Brain microvascular endothelial cell (primary cell): ENCODE measurements at regions not wholly inside any gene's neighbourhood (a gene's known extent, or its start where the extent isn't known, plus 50 kb on each side); places are given as distances from the start of the nearest gene placed in this dataset.

Source experiments
- DNase-seq: peaks from one replicate; pipeline ENCODE4 v3.0.0-alpha.2; 2020
- H3K27ac ChIP-seq: fragments of 250-450 bp; sonication (Bioruptor Pico); 2 replicates; pipeline ENCODE4 v1.5.1; 2020; ENCODE audit warnings: mild to moderate bottlenecking, moderate library complexity
- H3K27me3 ChIP-seq: fragments of 250-450 bp; sonication (Bioruptor Pico); replicated peaks from 2 replicates; pipeline ENCODE4 v1.5.1; 2020; ENCODE audit warnings: mild to moderate bottlenecking
- H3K36me3 ChIP-seq: fragments of 250-450 bp; sonication (Bioruptor Pico); replicated peaks from 2 replicates; pipeline ENCODE4 v1.5.1; 2020; ENCODE audit warnings: mild to moderate bottlenecking
- H3K4me3 ChIP-seq: 2 replicates; pipeline ENCODE4 v1.5.1; 2011; ENCODE audit warnings: low read depth, mild to moderate bottlenecking, control low read depth, low read length, moderate library complexity
- in situ Hi-C: cut with HindIII; loops from 2 replicates; pipeline ENCODE4 v1.10.0; 2017; ENCODE audit warnings: low sequenced_read_pairs, low pct_ligation_motif_present
- TF ChIP-seq, protein P1 (sequence below): IDR thresholded peaks from 2 replicates; pipeline ENCODE4 v1.5.1; 2011; ENCODE audit warnings: low read depth, mild to moderate bottlenecking, moderate library complexity, low read length, control low read depth, inconsistent platforms; ENCODE audit errors: missing control alignments

DNA sequence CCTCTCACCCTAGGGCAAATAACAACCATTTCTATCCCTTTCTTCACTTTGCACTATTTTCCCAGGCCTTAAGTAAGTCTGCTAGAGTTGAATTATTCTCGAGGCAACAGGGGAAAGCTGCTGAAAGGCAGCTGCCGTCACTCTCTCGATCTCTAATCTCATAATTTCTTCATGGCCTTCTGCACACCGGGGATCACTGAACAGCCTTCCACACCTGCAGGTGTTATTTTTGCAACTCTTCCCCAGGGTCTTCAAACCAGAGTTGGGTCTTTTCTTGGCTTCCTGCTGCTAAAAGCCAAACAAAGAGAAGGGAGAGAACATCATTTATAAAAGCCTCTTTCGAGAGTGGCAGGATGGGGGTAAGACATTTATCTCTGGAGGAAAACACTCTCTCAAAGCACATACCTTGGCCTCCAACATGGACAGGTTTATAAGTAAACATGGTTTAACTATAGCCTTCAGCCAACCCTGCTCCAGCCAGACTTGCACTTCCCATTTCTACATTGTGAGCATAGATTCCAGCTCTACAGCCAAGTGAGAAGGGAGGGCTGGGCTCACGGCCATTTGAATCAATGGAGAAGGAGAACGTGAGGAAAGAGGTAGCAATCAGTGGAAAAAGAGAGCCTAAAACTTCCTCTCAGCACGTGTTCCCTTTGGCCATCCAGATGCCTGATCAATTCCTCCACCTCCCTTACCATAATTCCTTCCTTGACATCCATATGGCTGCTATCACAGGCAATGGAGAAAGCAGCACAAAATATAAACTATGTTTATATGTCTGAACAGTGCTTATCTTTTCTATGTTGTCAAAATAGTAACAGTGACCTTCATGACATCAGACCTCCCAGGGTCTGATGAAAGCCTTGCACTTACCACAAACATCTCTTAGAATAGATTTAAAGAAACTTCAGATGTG, 464.9 kb downstream of the TLE1 start:
- in situ Hi-C loops, result no loop called here
- Histone ChIP-seq H3K36me3 (no peaks in the 10 kb centered on the region), H3K27me3 (no peaks in the 10 kb centered on the region), H3K27ac (no peak overlapping the region), H3K4me3 (no peak overlapping the region)
- no peak for DNase-seq
- TF ChIP-seq, protein P1, sequence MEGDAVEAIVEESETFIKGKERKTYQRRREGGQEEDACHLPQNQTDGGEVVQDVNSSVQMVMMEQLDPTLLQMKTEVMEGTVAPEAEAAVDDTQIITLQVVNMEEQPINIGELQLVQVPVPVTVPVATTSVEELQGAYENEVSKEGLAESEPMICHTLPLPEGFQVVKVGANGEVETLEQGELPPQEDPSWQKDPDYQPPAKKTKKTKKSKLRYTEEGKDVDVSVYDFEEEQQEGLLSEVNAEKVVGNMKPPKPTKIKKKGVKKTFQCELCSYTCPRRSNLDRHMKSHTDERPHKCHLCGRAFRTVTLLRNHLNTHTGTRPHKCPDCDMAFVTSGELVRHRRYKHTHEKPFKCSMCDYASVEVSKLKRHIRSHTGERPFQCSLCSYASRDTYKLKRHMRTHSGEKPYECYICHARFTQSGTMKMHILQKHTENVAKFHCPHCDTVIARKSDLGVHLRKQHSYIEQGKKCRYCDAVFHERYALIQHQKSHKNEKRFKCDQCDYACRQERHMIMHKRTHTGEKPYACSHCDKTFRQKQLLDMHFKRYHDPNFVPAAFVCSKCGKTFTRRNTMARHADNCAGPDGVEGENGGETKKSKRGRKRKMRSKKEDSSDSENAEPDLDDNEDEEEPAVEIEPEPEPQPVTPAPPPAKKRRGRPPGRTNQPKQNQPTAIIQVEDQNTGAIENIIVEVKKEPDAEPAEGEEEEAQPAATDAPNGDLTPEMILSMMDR, result no peak

GRCh38 chr9:81214975-81215374, 474.4 kb downstream of the TLE1 start:
- no peaks in the 10 kb centered on the region for H3K36me3 ChIP-seq
- H3K27me3 ChIP-seq, result no peaks in the 10 kb centered on the region
- DNase-seq, result no peak
- no peak overlapping the region for H3K4me3 ChIP-seq
- H3K27ac ChIP-seq, result no peak overlapping the region
- TF ChIP-seq, protein P1, result no peak
- in situ Hi-C loops, result no loop called here

DNA sequence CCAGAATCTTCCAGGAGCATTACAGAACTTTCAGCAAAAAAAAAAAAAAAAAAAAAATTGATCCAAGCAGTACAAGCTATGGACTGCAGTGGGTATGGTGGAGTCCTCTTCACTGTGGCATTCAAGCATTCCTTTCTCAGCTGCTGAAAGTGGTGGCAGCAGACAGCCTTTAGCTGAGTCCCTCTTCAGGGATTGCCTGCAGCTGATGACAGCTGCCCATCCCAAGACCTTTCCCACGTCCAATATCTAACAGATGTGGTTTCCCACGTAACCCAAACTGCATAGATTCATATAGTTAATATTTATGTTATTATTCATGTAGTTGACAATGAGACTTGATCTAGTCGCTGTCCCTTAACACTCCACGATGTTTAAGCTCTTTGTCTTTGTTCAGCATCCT, 475.9 kb downstream of the TLE1 start:
- TF ChIP-seq, protein P1, result no peak
- in situ Hi-C loops, result no loop called here
- no peaks in the 10 kb centered on the region for H3K36me3 ChIP-seq
- H3K27me3 ChIP-seq, result no peaks in the 10 kb centered on the region
- H3K4me3 ChIP-seq, result no peak overlapping the region
- no peak overlapping the region for H3K27ac ChIP-seq
- no peak for DNase-seq

DNA sequence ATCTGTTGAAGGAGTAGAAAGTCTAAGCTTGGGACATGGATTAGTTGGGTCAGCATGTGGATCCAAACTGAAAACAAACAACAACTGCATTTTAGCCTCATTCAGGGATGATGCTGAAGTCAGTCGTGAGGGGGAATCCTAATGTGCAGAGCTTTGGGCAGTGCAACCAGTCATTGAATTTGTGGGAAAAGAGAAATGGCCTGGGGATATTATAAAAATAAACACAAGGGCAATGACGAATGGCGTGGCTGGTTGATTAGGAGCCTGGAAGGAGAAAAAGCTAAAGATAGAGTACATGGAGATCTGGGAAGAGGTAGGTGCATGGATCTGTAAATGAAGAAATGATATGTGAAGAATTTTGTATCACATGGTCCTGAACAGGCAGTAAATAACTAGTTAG, 477.6 kb downstream of the TLE1 start:
- no peak for DNase-seq
- no peaks in the 10 kb centered on the region for H3K27me3 ChIP-seq
- in situ Hi-C loops, result no loop called here
- H3K4me3 ChIP-seq, result no peak overlapping the region
- TF ChIP-seq, protein P1, result no peak
- H3K36me3 ChIP-seq, result no peaks in the 10 kb centered on the region
- H3K27ac ChIP-seq, result no peak overlapping the region

GRCh38 chr9:81207651-81208050, 481.7 kb downstream of the TLE1 start:
- no peak overlapping the region for H3K27ac ChIP-seq
- H3K36me3 ChIP-seq, result no peaks in the 10 kb centered on the region
- H3K4me3 ChIP-seq, result no peak overlapping the region
- H3K27me3 ChIP-seq, result no peaks in the 10 kb centered on the region
- no peak for DNase-seq
- in situ Hi-C loops, result no loop called here
- TF ChIP-seq, protein P1, result no peak
